ENCODE measurements at regions not wholly inside any gene's neighbourhood (a gene's known extent, or its start where the extent isn't known, plus 50 kb on each side); places are given as distances from the start of the nearest gene placed in this dataset.
A peak's percentile ranks its signal among the peaks of the same experiment; 100 is the strongest.

- no peak for DNase-seq
Measured at GRCh38 chr11:23041001-23041503, 180.8 kb upstream of the CCDC179 start.

- DNase-seq = no peak
Measured at GRCh38 chr11:23058656-23059055, 198.4 kb upstream of the CCDC179 start.

- no peak for DNase-seq
Measured at GRCh38 chr11:23063276-23063675, 203.0 kb upstream of the CCDC179 start.

- no peak for DNase-seq
Measured at GRCh38 chr11:23078289-23078971, 218.2 kb upstream of the CCDC179 start.

- DNase-seq = no peak
Measured at GRCh38 chr11:23079382-23079813, 219.1 kb upstream of the CCDC179 start.

GRCh38 chr11:23087407-23087806, 227.1 kb upstream of the CCDC179 start:
- no peak for DNase-seq

- DNase-seq = no peak
Measured at GRCh38 chr11:23090659-23091058, 230.4 kb upstream of the CCDC179 start.

- no peak for DNase-seq
Measured at GRCh38 chr11:23095650-23096189, 235.4 kb upstream of the CCDC179 start.

- no peak for DNase-seq
Measured at GRCh38 chr11:23097891-23098290, 237.6 kb upstream of the CCDC179 start.

- DNase-seq = no peak
Measured at GRCh38 chr11:23099256-23099655, 239.0 kb upstream of the CCDC179 start.

GRCh38 chr11:23100726-23101125, 240.5 kb upstream of the CCDC179 start:
- no peak for DNase-seq

- DNase-seq = no peak
Measured at GRCh38 chr11:23103416-23103815, 243.1 kb upstream of the CCDC179 start.

GRCh38 chr11:23111527-23111926, 251.3 kb upstream of the CCDC179 start:
- no peak for DNase-seq

GRCh38 chr11:23112390-23112789, 252.1 kb upstream of the CCDC179 start:
- DNase-seq = no peak

- peak in 1 of 2 experiments; percentile 44 for DNase-seq
Measured at GRCh38 chr11:23112987-23113886, 253.0 kb upstream of the CCDC179 start.

- no peak for DNase-seq
Measured at GRCh38 chr11:23113887-23114216, 253.6 kb upstream of the CCDC179 start.

GRCh38 chr11:23123753-23124152, 263.5 kb upstream of the CCDC179 start:
- no peak for DNase-seq

GRCh38 chr11:23124249-23124648, 264.0 kb upstream of the CCDC179 start:
- no peak for DNase-seq

GRCh38 chr11:23124996-23125395, 264.7 kb upstream of the CCDC179 start:
- DNase-seq = no peak

GRCh38 chr11:23127706-23128105, 267.4 kb upstream of the CCDC179 start:
- DNase-seq = no peak

GRCh38 chr11:23134627-23135026, 274.4 kb upstream of the CCDC179 start:
- DNase-seq = no peak

GRCh38 chr11:23138761-23139160, 278.5 kb upstream of the CCDC179 start:
- DNase-seq = no peak

GRCh38 chr11:23143022-23143421, 282.7 kb upstream of the CCDC179 start:
- no peak for DNase-seq

GRCh38 chr11:23151819-23152218, 291.5 kb upstream of the CCDC179 start:
- no peak for DNase-seq

Measured in SW 1271 (cell line).